ENCODE measurements at regions not wholly inside any gene's neighbourhood (a gene's known extent, or its start where the extent isn't known, plus 50 kb on each side); places are given as distances from the start of the nearest gene placed in this dataset.

DNA sequence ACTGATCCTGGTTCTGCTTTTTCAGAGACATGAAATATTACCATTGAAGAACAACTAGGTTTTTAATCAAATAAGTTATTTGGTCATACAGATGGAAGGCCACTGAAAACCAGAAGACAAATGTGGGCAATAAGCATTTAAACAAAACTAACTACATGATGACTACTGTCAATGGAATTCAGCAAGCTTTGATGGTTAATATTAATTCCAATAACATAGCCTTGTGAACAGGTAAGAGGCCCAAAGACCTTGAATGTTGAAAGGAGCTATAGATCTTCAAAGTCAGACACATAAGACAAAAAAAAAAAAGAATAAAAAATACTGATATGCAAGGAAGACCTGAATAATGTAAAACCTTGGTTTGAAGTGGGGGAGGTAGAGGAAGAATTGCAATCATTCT, 1955.6 kb upstream of the CELF4 start:
- H3K4me1 ChIP-seq (ENCODE audit: insufficient read depth, low read length, severe bottlenecking) = no peaks in the 10 kb centered on the region
- TF ChIP-seq EZH2 (IDR thresholded peaks at IDR 0.05; ENCODE audit: borderline replicate concordance, low read length) (no peak), CTCF (IDR thresholded peaks at IDR 0.05; ENCODE audit: low read length) (no peak)

GRCh38 chr18:39519741-39520140, 1954.1 kb upstream of the CELF4 start:
- Histone ChIP-seq H3K4me1 (ENCODE audit: insufficient read depth, low read length, severe bottlenecking) (no peaks in the 10 kb centered on the region), H3K9me2 (ENCODE audit: low read depth, low read length) (no peaks in the 10 kb centered on the region), H4K20me1 (ENCODE audit: insufficient read depth, low read length) (no peaks in the 10 kb centered on the region), H3K9ac (ENCODE audit: low read length) (no peak overlapping the region), H3F3A (ENCODE audit: insufficient read depth, low read length) (no peaks in the 10 kb centered on the region), H3K79me2 (ENCODE audit: insufficient read depth, low read length) (no peaks in the 10 kb centered on the region), H3K27me3 (ENCODE audit: insufficient read depth, low read length) (no peaks in the 10 kb centered on the region), H3K36me3 (ENCODE audit: insufficient read depth, low read length) (no peaks in the 10 kb centered on the region), H3K4me2 (ENCODE audit: low read length) (no peak overlapping the region), H2AFZ (ENCODE audit: low read length) (no peak overlapping the region), H3K4me3 (ENCODE audit: low read depth, low read length, poor library complexity, severe bottlenecking) (no peak overlapping the region), H3K9me3 (ENCODE audit: low read length) (no peaks in the 10 kb centered on the region), H3K27ac (ENCODE audit: low read depth, low read length, poor library complexity, severe bottlenecking) (no peak overlapping the region)
- TF ChIP-seq CTCF (IDR thresholded peaks at IDR 0.05; ENCODE audit: low read length) (no peak), EZH2 (IDR thresholded peaks at IDR 0.05; ENCODE audit: borderline replicate concordance, low read length) (no peak)

More for the DNA sequence above, 1955.6 kb upstream of the CELF4 start:
- no peaks in the 10 kb centered on the region for H3F3A ChIP-seq (ENCODE audit: insufficient read depth, low read length)
- H3K9me2 ChIP-seq (ENCODE audit: low read depth, low read length) = no peaks in the 10 kb centered on the region
- H3K36me3 ChIP-seq (ENCODE audit: insufficient read depth, low read length) = no peaks in the 10 kb centered on the region
- H3K27ac ChIP-seq (ENCODE audit: low read depth, low read length, poor library complexity, severe bottlenecking) = no peak overlapping the region
- H3K4me2 ChIP-seq (ENCODE audit: low read length) = no peak overlapping the region
- no peak overlapping the region for H2AFZ ChIP-seq (ENCODE audit: low read length)
- no peaks in the 10 kb centered on the region for H4K20me1 ChIP-seq (ENCODE audit: insufficient read depth, low read length)
- no peaks in the 10 kb centered on the region for H3K79me2 ChIP-seq (ENCODE audit: insufficient read depth, low read length)
- H3K4me3 ChIP-seq (ENCODE audit: low read depth, low read length, poor library complexity, severe bottlenecking) = no peak overlapping the region
- H3K27me3 ChIP-seq (ENCODE audit: insufficient read depth, low read length) = no peaks in the 10 kb centered on the region
- no peaks in the 10 kb centered on the region for H3K9me3 ChIP-seq (ENCODE audit: low read length)
- no peak overlapping the region for H3K9ac ChIP-seq (ENCODE audit: low read length)

DNA sequence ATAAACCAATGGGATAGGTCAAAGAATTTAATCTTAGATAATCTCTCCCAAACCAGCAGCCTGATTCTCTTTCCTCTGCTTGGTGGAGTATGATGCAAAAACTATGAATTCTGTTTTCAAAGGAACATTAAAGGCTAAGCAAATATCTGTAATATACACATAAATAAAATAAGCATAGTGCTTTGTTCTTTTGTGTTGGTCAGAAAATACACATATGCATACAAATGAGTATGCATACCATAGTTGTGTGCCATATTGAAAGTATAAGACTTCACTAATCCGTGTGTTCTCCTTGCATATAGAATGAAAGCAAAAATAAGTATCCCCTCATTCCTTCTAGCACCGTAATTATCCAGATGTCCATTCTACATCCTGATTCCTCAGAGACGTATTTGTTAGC, 1949.7 kb upstream of the CELF4 start:
- no peak overlapping the region for H3K27ac ChIP-seq (ENCODE audit: low read depth, low read length, poor library complexity, severe bottlenecking)
- H3K9ac ChIP-seq (ENCODE audit: low read length) = no peak overlapping the region
- no peaks in the 10 kb centered on the region for H3K9me2 ChIP-seq (ENCODE audit: low read depth, low read length)
- H3F3A ChIP-seq (ENCODE audit: insufficient read depth, low read length) = no peaks in the 10 kb centered on the region
- H4K20me1 ChIP-seq (ENCODE audit: insufficient read depth, low read length) = no peaks in the 10 kb centered on the region
- H3K79me2 ChIP-seq (ENCODE audit: insufficient read depth, low read length) = no peaks in the 10 kb centered on the region
- TF ChIP-seq CTCF (IDR thresholded peaks at IDR 0.05; ENCODE audit: low read length) = no peak
- no peak for TF ChIP-seq EZH2 (IDR thresholded peaks at IDR 0.05; ENCODE audit: borderline replicate concordance, low read length)
- no peaks in the 10 kb centered on the region for H3K36me3 ChIP-seq (ENCODE audit: insufficient read depth, low read length)
- H3K27me3 ChIP-seq (ENCODE audit: insufficient read depth, low read length) = no peaks in the 10 kb centered on the region
- H3K4me2 ChIP-seq (ENCODE audit: low read length) = no peak overlapping the region
- no peaks in the 10 kb centered on the region for H3K9me3 ChIP-seq (ENCODE audit: low read length)
- no peaks in the 10 kb centered on the region for H3K4me1 ChIP-seq (ENCODE audit: insufficient read depth, low read length, severe bottlenecking)
- H2AFZ ChIP-seq (ENCODE audit: low read length) = no peak overlapping the region
- no peak overlapping the region for H3K4me3 ChIP-seq (ENCODE audit: low read depth, low read length, poor library complexity, severe bottlenecking)
